Stimulated activated CD4-positive, alpha-beta T cell treated with anti-CD3 and anti-CD28 coated beads, Interleukin-2, amount 100 ng/mL, for 24 hours (primary cell): ENCODE measurements at regions not wholly inside any gene's neighbourhood (a gene's known extent, or its start where the extent isn't known, plus 50 kb on each side); places are given as distances from the start of the nearest gene placed in this dataset.

Experiments
- DNase-seq, 2 donors: peaks; one replicate each; pipeline ENCODE4 v3.0.0-alpha.2; 2020

- no peak for DNase-seq
Measured at GRCh38 chr15:66832664-66833063, 130.6 kb downstream of the SMAD6 start.

- DNase-seq = no peak
Measured at GRCh38 chr15:66833371-66833770, 131.3 kb downstream of the SMAD6 start.

- DNase-seq = no peak
Measured at GRCh38 chr15:66833803-66834202, 131.8 kb downstream of the SMAD6 start.

GRCh38 chr15:66834881-66835878 is 133.1 kb downstream of the SMAD6 start:
- DNase-seq = no peak

GRCh38 chr15:66836231-66837030 is 134.4 kb downstream of the SMAD6 start:
- DNase-seq = no peak

- no peak for DNase-seq
Measured at GRCh38 chr15:66838202-66838601, 136.2 kb downstream of the SMAD6 start.

- DNase-seq = no peak
Measured at GRCh38 chr15:66838671-66839239, 136.7 kb downstream of the SMAD6 start.

- DNase-seq = no peak
Measured at GRCh38 chr15:66839506-66840112, 137.6 kb downstream of the SMAD6 start.

- DNase-seq = no peak
Measured at GRCh38 chr15:66840615-66841390, 138.8 kb downstream of the SMAD6 start.

- DNase-seq = peak; percentile 28 to 47
Measured at GRCh38 chr15:66841953-66842681, 140.1 kb downstream of the SMAD6 start.

GRCh38 chr15:66842710-66843441 is 140.8 kb downstream of the SMAD6 start:
- peak in 1 of 2 donors; percentile 14 for DNase-seq

- no peak for DNase-seq
Measured at GRCh38 chr15:66843581-66843980, 141.5 kb downstream of the SMAD6 start.

- DNase-seq = no peak
Measured at GRCh38 chr15:66844041-66844746, 142.2 kb downstream of the SMAD6 start.

- no peak for DNase-seq
Measured at GRCh38 chr15:66844747-66845145, 142.7 kb downstream of the SMAD6 start.

GRCh38 chr15:66845266-66845785 is 143.3 kb downstream of the SMAD6 start:
- DNase-seq = no peak

- DNase-seq = no peak
Measured at GRCh38 chr15:66846031-66846430, 144.0 kb downstream of the SMAD6 start.

GRCh38 chr15:66846811-66847210 is 144.8 kb downstream of the SMAD6 start:
- no peak for DNase-seq

GRCh38 chr15:66847565-66847991 is 145.5 kb downstream of the SMAD6 start:
- no peak for DNase-seq

GRCh38 chr15:66848116-66848515 is 146.1 kb downstream of the SMAD6 start:
- no peak for DNase-seq
